GM21717 (cell line): ENCODE measurements at regions not wholly inside any gene's neighbourhood (a gene's known extent, or its start where the extent isn't known, plus 50 kb on each side); places are given as distances from the start of the nearest gene placed in this dataset.
"Not testable (repeated sequence)": the region's sequence is repeated elsewhere in the genome, so short reads cannot be mapped to it uniquely, and the experiment has no call there.

Source experiments
- ATAC-seq: cut with Tn5 transposase; IDR thresholded peaks from one replicate; pipeline ENCODE4 v1.9.1; 2021; ENCODE audit warnings: mild to moderate bottlenecking, moderate library complexity; ENCODE audit not compliant: unreplicated experiment

DNA sequence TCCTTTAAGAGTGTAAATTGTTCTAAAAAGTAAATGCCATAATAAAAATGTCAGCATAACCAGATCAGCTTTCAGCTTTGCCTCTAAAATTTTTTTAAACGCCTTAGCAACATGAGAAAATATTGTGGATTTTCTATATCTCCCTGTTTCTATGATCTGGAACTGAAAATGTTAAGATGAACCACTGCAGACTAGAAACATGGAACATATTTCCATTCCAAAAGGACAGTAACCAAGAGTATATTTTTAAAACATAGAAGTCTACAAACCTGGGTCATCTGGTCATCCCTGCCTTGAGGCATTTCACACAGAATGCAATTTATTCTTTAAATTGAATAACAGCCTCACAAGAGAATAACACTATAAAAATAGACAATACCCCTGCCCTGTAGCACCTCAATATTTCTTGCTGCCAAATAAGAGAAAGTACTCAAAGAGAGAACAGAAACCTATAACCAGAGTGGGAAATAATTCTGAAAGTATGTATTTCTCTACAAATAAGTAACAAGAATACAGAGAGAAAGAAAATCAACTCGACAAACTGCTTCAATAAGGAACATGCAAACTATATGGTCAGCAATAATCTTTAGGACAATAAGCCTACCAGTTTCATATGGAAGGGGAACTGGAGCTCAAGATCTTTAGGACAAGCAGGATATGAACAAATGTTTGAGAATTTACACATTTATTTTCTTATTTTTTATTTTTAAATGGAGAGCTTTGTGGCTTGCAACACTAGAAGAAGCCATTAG, 949.0 kb downstream of the EPHA3 start:
- no peak for ATAC-seq

DNA sequence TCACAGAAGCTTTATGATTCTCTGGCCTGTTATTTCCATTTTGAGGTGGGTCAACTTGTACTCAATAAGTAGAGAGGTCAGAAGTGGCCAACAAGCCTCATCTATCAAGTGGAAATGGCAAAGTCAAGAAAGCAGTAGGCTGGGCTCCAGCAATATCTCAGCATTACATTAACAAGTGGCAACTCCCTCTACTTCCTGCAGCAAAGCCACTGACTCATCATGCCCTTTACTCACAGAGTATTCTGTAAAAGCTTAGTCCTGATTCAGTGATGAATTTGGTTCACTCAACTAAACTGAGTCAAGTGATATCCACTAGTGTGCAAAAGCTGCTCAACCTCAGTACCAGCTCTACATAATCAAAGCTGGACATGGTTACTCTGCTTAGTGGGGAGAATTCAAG, 954.6 kb downstream of the EPHA3 start:
- no peak for ATAC-seq

DNA sequence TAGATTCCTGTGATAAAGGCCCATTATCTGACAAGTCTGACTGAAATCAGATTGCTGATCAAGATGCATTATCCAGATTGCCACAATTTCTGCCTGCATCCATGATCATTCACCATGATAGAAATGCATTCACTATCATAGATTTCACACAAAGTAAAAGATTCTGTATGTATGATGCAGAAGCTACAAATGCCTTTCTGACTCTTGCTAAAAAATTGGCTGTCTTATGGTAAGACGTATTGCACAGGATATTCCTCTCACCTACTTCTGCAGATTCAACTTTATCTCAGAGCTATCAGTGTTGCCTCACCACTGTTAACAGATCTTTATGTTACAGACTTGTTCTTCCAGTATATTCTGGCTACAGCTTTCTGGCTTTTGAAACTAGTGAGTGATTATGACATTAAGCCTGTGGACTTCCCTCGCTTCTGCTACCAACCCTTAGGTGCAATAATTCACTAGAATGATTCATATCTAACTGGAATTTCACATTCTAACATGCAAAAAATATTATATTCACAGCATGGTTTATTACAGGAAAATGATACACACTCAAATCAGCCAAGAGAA, 955.3 kb downstream of the EPHA3 start:
- no peak for ATAC-seq

DNA sequence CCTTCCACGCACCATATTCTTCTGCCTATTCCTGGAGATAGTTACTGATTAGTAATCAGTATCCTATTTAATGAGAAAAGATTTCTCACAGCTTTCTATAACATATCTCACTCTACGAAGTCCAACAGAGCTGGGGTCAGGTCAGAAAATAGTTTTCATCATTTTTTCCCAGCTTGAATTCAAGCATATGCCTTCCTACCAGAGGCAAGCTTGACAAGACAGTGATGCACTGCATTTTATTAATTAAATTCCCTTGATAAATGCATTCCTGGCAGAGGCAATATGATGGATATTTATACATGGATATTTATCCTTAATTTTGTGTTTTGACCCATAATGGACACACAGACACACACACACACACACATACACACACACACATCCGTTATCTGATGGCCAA, 961.4 kb downstream of the EPHA3 start:
- no peak for ATAC-seq

DNA sequence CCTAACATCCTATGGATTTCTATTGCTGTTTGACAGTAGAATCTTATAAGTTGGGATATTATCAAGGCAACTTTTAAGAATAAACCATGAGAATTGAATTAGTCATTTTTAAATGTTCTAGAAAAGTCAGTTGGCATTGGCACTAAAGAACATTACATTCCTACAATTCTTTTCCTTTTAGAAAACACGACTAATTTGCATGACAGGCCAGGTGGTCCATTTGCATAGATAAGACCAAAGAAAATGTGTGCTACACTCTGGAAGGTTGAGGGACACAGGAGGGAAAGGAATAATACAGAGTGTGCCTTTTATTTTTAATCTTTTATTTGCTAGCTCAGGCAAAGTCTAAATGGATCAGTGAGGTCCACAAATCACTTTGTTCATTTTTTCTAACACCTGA, 962.3 kb downstream of the EPHA3 start:
- ATAC-seq = no peak

DNA sequence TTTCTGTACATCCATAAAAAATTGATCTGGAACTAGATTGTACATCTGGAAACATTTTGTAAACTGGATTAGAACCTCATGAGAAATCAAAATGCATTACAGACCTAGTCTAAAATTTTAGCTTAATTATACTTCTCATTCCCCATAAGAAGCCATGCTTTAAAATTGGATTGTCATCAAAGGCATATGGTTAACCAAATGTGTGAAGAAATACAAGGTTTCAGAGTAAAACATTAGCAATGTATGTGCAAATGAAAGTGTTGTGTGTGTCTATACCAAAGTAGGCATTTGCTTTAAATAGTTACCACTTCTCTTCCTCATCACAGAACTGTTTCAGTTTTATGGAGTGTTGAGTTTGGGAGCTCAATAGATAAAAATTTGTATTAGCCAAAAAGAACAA, 968.7 kb downstream of the EPHA3 start:
- ATAC-seq = no peak

DNA sequence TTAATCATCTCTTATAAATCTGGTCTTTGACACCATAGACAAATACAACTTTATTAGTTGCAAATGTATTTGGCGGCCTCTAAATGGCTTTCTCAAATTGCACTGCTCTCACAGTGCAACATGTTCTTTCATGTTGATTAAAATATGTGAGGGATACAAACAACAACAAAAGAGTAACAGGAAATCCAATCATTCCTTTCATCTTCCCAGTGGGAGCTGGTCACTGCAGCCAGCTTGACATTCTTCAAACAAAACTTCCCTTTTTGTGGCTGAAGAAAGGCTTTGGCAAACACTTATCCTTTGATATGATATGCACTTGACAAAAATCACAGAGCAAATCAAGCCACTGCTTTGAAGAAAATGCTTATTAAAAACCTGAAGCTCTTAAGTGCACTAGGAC, 973.6 kb downstream of the EPHA3 start:
- no peak for ATAC-seq

DNA sequence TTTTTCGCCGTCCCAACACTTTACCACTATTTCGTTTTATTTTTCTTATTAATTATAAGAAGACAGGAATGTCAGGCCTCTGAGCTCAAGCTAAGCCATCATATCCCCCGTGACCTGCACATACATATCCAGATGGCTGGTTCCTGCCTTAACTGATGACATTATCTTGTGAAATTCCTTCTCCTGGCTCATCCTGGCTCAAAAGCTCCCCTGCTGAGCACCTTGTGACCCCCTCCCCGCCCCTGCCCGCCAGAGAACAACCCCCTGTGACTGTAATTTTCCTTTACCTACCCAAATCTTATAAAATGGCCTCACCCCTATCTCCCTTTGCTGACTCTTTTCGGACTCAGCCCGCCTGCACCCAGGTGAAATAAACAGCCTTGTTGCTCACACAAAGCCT, 978.9 kb downstream of the EPHA3 start:
- not testable (repeated sequence) for ATAC-seq

DNA sequence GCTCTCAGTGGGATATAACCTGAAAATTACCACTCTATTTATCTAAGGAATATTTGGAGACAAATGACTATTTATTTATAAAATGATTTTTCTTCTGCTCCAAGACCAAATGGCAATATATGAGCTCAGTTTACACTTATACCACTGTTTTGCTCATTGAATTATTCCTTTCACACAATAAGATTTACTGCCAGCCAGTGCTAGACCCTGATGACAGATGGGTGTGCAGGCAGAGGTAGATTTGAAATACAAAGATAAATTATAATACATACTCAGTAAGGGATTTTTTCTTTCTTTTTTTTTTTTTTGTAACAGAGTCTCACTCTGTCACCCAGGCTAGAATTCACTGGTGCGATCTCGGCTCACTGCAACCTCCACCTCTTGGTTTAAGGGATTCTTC, 980.3 kb downstream of the EPHA3 start:
- no peak for ATAC-seq

DNA sequence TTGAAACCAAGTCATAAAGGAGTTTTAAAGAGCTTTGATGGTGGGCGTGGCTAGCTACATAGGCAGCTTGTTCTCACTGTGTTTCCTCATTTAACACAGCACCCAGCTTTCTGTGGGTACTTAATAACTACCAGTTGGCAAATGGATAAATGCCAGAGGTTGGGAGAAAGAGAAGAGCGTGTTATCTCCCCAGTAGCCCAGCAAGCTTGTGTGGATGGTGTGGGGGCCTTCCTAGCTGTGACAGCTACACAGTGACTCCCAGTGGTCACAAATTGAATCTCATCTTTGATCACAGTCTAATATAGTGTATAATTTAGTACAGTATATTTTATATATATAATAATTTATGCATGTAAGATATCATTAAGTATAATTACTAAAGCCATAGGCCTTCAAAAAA, 984.1 kb downstream of the EPHA3 start:
- no peak for ATAC-seq

DNA sequence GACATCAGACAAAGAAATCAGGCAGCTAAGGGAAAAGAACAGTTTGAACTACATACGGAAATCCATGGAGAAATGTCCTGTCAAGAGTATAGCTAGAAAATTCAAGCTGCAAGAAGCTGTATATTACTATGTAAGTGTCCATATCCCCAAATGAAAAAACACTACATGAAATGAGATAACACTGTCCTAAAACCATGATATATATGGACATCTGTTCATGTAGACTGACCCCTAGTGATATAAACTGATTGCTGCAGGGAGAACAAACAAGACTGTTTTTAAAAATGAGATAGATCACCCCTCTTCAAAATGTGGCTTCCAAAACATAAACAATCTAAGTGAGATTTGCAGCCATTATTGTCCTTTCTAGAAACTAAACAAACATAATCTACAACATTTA, 985.6 kb downstream of the EPHA3 start:
- no peak for ATAC-seq

DNA sequence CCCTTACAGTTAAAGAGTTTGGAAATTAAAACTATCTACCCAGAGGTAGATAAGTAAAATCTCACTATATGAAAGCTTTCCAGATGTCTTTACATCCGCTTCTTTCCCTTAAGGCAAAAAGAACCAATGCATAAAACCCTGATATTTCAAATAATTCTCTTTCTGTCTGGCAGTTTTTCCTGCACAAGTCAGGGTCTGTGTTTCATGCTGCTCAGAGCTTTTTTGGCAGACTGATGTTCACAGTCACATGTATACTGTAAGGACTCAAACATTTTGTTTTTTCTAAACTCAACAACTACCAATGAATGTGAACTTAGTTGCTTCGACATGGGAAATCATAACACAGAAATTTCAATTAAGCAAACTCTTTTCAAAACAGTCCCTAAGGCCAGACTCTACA, 988.4 kb downstream of the EPHA3 start:
- no peak for ATAC-seq

DNA sequence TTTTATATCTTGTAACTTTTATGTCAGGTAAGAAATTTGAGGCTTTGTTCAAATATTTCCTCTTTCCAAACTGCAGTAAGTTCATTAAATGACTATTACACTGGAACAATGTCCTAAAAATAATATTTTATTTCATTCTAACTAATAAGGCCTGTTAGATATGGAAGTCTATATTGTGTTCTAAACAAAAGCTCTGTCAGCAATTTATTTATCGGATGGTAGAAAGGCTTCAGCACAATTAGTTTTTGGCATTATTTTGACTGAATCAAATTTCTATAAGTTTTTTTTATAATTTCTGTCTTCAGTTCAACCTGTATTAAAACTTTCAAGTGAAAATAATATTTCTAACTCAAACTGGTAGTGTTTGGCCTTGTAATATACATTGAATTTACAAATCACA, 992.1 kb downstream of the EPHA3 start:
- no peak for ATAC-seq

DNA sequence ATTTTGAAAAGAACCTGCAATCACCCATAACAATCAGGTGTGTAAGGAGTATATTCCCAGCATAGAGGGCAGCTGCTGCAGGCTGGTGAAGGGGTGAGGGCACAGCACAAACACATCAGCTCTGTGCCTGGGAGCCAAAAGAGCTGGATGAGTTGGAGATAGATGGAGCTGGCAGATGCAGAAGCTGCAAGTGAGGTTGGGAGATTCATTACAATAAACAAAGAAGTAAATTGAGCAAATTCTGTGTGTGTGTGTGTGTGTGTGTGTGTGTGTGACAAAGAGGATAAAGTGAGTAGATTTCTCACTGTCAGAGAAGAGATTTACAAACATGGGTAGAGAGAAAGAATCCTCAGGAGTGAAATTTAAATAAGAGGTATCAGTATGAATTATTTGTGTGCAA, 994.7 kb downstream of the EPHA3 start:
- no peak for ATAC-seq

DNA sequence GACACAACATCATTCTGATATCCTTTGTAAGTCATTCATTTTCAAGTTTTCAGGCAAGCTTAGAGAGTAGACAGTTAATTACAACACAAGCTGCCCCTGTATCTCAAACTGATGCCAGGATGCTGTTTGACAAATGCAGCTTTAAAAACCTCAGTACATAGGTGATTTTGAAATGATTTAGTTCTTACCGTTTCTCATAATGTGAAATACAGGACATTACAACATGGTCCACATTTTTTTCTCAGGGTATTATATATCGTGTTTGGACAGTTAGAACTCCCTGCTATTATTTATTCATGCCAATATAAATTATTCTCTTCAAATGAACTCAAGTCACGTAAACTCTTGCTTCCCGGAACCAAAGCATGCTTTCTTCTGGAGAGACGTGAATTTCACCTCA, 1013.9 kb downstream of the EPHA3 start:
- ATAC-seq = no peak

DNA sequence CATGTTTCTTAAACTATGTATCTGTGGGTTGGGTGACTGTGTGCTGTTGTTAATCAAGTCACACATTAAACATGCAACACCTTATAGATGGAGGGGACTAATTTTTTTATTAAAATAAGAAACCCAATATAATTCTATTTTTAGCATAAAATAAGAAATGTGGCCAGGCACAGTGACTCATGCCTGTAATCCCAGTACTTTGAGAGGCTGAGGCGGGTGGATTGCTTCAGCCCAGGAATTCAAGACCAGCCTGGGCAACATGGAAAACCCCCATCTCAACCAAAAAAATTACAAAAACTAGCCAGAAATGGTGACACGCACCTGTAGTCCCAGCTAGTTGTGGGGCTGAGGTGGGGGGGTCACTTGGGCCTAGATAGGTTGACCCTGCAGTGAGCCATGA, 1021.0 kb downstream of the EPHA3 start:
- no peak for ATAC-seq

DNA sequence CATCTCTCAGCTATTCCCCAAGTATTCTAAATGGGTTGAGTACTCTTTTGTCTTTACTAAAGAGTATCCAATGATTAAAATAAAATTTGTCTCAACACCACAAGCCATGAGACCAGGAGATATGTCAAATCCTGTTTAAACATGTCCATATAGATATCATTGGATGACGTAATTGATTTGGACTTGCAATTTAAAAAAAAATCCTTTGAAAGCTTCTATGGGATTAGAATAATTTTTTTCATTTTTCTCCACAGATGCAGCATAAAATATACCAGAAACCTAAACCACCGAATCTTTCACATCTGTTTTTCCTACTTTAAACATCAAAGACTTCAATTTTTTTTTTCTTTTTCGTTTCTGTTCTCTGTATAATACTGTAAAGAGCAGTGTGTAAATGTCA, 1022.3 kb downstream of the EPHA3 start:
- no peak for ATAC-seq

DNA sequence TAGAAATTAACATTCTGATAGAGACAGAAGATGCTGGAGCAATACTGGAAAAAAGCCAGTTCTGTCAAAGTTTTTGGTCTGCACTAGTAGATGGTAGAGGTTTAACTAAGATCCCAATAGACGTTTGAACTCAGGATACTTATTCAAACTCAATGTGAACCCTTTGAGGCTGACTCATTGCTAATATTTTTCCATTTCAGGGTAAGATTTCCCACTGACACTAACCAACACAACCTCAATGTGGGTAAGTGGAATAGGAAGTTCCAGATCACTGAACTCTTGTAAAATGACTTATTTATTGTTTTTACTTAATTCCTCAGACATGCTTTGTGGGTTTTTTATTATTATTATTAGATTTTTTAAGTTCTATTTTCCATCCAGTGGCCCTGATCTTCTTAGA, 1024.8 kb downstream of the EPHA3 start:
- no peak for ATAC-seq

DNA sequence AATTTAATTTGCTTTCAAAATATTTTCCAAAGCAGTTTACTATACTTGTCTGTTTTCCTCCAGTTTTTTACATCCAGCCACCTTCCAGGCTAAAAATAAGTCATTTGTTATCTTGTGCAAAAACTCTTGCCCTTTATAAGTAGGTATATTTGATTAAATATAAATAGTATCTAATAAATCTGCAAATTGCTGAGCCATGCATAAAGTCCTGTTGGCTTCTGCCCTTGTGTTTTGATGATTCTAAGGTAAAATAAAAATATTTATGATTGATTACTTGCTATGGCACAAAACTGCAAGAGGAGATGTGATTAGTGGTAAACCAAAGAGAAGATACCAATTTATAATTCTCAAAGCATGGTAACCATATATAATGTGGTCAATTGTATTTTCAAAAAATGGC, 1026.7 kb downstream of the EPHA3 start:
- no peak for ATAC-seq

DNA sequence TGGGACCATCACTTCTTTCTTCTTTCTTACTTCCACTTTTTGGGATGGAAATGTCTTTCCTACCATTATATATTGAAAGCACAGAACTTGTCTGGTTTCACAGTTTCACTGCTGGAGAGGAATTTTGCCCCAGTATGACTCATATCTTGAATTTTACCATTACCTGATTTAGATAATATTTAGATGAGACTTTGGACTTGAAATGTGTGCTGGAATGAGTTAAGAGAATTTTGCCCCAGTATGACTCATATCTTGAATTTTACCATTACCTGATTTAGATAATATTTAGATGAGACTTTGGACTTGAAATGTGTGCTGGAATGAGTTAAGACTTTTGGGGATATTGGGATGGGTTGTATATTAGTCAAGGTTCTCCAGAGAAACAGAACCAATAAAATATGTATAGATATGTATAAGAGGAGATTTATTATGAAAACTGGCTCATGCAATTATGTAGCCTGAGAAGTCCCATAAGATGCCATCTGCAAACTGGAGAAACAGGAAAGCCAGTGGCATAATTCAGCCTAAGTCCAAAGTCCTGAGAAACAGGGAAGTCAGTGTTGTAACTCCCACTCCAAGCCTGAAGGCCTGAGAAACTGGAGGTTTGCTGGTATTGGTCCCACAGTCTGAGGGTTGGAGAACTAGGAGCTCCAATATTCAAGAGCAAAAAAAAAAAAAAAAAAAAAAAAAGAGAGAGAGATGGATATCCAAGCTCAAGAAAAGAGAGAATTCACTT, 1029.2 kb downstream of the EPHA3 start:
- no peak for ATAC-seq

DNA sequence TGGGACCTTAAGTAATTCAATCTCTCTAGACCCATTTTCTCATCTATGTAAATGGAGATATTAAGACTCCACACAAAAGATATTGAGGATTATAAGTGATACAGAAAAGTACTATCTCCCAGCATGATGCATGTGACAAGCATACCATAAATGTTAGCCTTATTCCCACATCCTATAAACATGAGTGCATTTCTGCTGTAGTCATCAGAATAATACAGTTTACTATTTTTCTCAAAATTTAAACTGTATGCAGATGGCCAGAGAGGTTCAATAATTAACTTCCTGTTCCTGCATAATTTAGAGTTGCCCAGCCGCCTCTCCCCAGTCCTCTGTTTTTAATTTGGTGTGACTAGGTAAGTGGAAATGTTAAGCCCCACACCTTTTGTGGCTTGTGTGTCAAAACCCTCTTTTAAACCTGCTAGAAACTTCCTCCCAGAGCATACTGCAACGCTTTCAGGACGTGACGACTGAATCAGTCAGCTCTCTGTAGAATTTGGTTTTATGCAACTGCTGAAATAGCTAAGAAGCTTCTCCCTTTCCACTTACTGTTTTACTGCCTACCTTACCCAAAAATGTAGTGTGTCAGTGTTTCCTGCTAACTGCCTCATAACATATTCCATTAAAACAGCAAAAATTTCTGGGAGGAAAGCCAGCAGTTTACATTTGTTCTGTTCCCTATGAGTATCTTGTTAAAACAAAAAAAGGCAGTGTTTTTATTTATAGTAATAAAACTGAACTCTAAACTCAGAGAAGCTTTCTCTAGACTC, 1037.9 kb downstream of the EPHA3 start:
- no peak for ATAC-seq

DNA sequence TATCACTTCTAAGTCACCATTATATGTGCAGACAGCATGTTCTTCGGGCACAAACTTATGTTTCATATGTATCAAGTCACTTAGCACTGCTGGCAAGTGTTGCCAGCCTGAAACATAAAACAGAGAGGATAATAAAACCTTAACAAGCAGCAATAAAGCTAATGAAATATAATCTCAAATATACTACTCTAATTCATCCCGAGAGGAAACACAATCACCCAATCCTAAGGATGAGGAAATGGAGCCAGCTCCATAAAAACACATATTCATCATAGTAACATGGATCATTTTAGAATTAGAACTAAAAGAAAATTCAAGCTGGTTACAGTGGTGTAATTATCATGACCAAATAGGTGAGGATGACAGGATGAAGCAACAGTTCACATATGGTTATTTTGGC, 1072.7 kb downstream of the EPHA3 start:
- ATAC-seq = no peak
